Adrenal gland (tissue), 5 donors: ENCODE measurements at regions not wholly inside any gene's neighbourhood (a gene's known extent, or its start where the extent isn't known, plus 50 kb on each side); places are given as distances from the start of the nearest gene placed in this dataset.

Experiments used
- POLR2A ChIP-seq, 2 donors: fragments of 450-650 bp; IDR thresholded peaks; one replicate each; pipeline ENCODE4 v1.6.1; 2017; ENCODE audit warnings: antibody characterized with exemption in 2 of 2, mild to moderate bottlenecking in 2 of 2, moderate library complexity in 1 of 2
- TF ChIP-seq, protein P1 (sequence below), 6 experiments: fragments of 450-650 bp in 4 of 6; fragments of 200-600 bp in 2 of 6; sonication (generic) in 1 of 6; IDR thresholded peaks; 1 replicate in 5 of 6; 2 replicates in 1 of 6; pipeline versions ENCODE4 v1.5.1 to v1.8.0; 2016 to 2021; ENCODE audit warnings: antibody characterized with exemption in 6 of 6, mild to moderate bottlenecking in 2 of 6, moderate library complexity in 1 of 6
- donor health status: DM: no; HTN: no; CAD: no.

DNA sequence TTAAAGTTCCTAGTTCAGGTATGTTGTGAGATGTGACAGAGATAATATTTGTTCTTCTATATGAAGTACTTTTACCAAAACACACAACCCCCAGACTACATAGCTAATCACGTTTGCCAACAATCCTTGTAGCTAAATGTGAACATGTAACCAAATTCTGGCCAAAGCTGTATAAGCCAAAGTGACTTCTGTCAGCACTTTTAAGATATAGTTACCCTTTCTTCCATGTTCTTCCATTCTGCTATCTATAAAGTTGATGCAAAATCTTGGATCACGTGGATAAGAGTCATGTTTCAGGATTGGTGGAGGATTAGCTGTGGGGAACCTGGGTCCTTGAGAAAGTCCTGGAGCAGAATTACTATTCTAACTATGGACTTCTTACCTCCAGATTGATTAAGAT is 1366.6 kb downstream of the FSCB start:
- TF ChIP-seq, protein P1, sequence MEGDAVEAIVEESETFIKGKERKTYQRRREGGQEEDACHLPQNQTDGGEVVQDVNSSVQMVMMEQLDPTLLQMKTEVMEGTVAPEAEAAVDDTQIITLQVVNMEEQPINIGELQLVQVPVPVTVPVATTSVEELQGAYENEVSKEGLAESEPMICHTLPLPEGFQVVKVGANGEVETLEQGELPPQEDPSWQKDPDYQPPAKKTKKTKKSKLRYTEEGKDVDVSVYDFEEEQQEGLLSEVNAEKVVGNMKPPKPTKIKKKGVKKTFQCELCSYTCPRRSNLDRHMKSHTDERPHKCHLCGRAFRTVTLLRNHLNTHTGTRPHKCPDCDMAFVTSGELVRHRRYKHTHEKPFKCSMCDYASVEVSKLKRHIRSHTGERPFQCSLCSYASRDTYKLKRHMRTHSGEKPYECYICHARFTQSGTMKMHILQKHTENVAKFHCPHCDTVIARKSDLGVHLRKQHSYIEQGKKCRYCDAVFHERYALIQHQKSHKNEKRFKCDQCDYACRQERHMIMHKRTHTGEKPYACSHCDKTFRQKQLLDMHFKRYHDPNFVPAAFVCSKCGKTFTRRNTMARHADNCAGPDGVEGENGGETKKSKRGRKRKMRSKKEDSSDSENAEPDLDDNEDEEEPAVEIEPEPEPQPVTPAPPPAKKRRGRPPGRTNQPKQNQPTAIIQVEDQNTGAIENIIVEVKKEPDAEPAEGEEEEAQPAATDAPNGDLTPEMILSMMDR (IDR thresholded peaks at IDR 0.05), result no peak
- no peak for TF ChIP-seq POLR2A (IDR thresholded peaks at IDR 0.05)
